ENCODE measurements at regions not wholly inside any gene's neighbourhood (a gene's known extent, or its start where the extent isn't known, plus 50 kb on each side); places are given as distances from the start of the nearest gene placed in this dataset.

DNA sequence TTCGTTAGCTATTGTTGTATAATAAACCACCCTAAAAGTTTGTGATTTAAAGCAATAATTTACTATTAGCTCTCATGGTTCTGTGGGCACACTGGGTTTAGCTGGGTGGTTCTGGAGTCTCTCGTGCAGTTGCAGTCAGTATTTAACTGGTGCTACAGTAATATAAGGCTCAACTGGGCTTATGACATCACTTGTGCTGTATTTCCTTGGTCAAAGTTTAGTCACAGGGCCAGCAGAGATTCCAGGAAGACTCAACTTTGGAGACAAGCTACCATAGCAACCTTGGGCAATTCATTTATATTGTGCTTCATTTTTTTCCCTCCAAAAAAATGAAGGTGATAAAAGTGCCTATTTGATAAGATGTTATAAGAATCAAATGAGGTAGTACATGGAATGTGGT, 204.2 kb upstream of the GUCY1A2 start:
- DNase-seq, result no peak
- intact Hi-C loops (cut with DNase I; ENCODE audit: low total_unique reads), result no loop called here
- Histone ChIP-seq H3K9me3 (no peaks in the 10 kb centered on the region), H3K4me3 (no peak overlapping the region), H3K27ac (no peak overlapping the region), H3K4me1 (no peaks in the 10 kb centered on the region), H3K27me3 (no peaks in the 10 kb centered on the region), H3K36me3 (no peaks in the 10 kb centered on the region)
- TF ChIP-seq, protein P1, sequence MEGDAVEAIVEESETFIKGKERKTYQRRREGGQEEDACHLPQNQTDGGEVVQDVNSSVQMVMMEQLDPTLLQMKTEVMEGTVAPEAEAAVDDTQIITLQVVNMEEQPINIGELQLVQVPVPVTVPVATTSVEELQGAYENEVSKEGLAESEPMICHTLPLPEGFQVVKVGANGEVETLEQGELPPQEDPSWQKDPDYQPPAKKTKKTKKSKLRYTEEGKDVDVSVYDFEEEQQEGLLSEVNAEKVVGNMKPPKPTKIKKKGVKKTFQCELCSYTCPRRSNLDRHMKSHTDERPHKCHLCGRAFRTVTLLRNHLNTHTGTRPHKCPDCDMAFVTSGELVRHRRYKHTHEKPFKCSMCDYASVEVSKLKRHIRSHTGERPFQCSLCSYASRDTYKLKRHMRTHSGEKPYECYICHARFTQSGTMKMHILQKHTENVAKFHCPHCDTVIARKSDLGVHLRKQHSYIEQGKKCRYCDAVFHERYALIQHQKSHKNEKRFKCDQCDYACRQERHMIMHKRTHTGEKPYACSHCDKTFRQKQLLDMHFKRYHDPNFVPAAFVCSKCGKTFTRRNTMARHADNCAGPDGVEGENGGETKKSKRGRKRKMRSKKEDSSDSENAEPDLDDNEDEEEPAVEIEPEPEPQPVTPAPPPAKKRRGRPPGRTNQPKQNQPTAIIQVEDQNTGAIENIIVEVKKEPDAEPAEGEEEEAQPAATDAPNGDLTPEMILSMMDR (IDR thresholded peaks at IDR 0.05), result no peak
- no peak for TF ChIP-seq POLR2A (IDR thresholded peaks at IDR 0.05)

DNA sequence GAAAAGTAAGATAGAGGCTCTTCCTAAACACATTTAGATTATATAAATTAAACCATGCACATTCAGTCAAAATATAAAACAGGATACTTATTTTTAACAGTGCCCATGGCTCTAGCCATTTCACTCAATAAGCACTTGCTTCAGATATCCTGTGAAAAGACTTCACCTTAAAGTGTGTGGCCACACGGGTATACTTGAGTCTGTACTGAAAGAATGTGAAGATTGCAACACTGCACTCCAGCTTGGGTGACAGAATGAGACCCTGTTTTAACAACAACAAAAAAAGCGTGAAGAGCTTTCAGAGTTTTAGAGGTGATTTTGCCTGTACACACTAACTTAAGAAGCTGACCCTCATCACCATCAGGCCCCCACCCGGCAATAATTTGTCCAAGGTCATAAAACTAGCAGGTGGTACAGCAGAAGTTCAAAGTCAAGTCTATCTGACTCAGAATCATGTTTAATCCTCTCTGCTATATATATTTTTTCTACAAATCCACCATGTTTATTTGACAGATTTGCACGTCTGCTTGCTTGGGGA, 203.5 kb upstream of the GUCY1A2 start:
- no peaks in the 10 kb centered on the region for H3K36me3 ChIP-seq

DNA sequence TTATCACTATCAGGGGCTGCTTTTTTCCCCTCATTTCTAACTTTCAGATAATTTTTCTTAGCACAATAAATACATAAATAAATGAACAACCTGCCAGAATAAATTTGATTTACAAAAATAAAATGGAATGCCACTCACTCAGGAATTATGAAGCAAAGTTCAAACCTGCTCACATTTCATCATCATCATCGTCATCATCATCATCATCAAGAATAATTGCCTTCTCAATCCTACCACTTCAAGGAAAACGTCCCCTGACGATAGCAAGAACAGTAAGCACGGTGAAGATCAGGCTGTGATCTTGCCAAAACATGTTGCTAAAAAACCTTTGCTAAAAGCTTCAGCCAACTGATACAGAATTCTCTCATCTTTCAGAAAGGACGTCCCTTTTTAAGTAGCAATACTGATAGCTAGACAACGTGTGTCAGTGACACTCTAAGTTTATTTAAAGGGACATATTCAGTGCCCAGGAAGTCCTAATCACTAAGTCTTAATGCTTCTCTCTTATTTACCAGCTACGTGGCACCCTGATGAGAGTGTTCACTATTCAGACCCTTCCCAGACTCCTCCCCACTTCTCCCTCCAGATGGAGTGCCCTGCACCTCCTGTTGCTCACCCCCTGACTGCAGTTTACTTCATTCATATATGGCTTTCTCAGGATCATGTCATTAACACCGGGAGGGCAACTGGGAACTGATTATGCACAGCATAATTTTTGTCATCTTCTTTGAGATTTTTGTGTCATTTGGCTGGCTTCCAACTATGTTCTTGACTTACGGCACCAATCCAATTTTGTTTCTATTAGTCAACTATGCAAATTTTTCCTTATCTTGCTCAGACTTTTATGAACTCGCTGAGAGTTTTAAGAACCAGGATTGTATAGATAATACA, 200.1 kb upstream of the GUCY1A2 start:
- H3K36me3 ChIP-seq, result no peaks in the 10 kb centered on the region
- no peaks in the 10 kb centered on the region for H3K27me3 ChIP-seq
- no peak for DNase-seq
- no peaks in the 10 kb centered on the region for H3K4me1 ChIP-seq
- no peaks in the 10 kb centered on the region for H3K9me3 ChIP-seq
- TF ChIP-seq, protein P1 (IDR thresholded peaks at IDR 0.05), result no peak
- no peak for TF ChIP-seq POLR2A (IDR thresholded peaks at IDR 0.05)
- no peak overlapping the region for H3K4me3 ChIP-seq
- no peak overlapping the region for H3K27ac ChIP-seq
- intact Hi-C loops (cut with DNase I; ENCODE audit: low total_unique reads), result no loop called here

More for the DNA sequence above, 203.5 kb upstream of the GUCY1A2 start:
- Histone ChIP-seq H3K27me3 (no peaks in the 10 kb centered on the region), H3K4me3 (no peak overlapping the region), H3K9me3 (no peaks in the 10 kb centered on the region), H3K4me1 (no peaks in the 10 kb centered on the region), H3K27ac (no peak overlapping the region)
- intact Hi-C loops (cut with DNase I; ENCODE audit: low total_unique reads), result no loop called here
- no peak for TF ChIP-seq POLR2A (IDR thresholded peaks at IDR 0.05)
- TF ChIP-seq, protein P1 (IDR thresholded peaks at IDR 0.05), result no peak
- no peak for DNase-seq

DNA sequence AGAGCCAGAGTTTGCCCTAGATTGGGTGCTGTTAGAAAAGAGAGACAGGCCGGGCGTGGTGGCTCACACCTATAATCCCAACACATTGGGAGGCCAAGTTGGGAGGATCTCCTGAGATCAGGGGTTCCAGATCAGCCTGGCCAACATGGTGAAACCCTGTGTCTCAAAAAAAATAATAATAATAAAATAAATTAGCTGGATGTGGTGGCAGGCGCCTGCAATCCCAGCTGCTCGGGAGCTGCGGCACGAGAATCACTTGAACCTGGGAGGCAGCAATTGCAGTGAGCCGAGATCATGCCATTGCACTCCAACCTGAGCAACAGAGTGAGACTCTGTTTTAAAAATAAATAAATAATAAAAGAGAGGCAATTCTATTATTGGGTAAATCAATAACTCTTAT, 199.2 kb upstream of the GUCY1A2 start:
- Histone ChIP-seq H3K36me3 (no peaks in the 10 kb centered on the region), H3K4me1 (no peaks in the 10 kb centered on the region), H3K27ac (no peak overlapping the region), H3K4me3 (no peak overlapping the region), H3K27me3 (no peaks in the 10 kb centered on the region), H3K9me3 (no peaks in the 10 kb centered on the region)
- no peak for DNase-seq
- TF ChIP-seq, protein P1 (IDR thresholded peaks at IDR 0.05), result no peak
- TF ChIP-seq POLR2A (IDR thresholded peaks at IDR 0.05), result no peak
- intact Hi-C loops (cut with DNase I; ENCODE audit: low total_unique reads), result no loop called here

DNA sequence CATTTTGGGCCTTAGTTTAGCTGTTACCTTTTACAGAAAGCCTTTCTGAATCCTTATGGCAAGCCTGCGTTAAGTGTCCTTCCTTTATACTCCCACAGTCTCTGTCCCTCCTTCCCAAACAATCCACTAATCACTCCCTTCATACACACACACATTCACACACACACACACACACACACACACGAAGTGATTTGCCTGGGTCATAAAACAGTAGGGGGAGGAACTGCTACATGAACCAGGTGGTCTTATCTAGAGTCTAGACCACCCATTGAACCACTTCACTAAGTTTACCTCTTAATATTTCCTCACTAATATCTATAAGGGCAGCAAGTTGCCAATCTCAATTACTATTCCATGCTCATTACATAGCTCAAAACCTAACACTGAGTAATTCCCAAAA, 196.7 kb upstream of the GUCY1A2 start:
- Histone ChIP-seq H3K27ac (no peak overlapping the region), H3K4me3 (no peak overlapping the region)
- no peak for DNase-seq

More for the DNA sequence above, 196.7 kb upstream of the GUCY1A2 start:
- no peaks in the 10 kb centered on the region for H3K9me3 ChIP-seq
- TF ChIP-seq, protein P1 (IDR thresholded peaks at IDR 0.05), result no peak
- TF ChIP-seq POLR2A (IDR thresholded peaks at IDR 0.05), result no peak
- H3K36me3 ChIP-seq, result no peaks in the 10 kb centered on the region
- H3K4me1 ChIP-seq, result no peaks in the 10 kb centered on the region
- intact Hi-C loops (cut with DNase I; ENCODE audit: low total_unique reads), result no loop called here
- no peaks in the 10 kb centered on the region for H3K27me3 ChIP-seq

Measured in uterus (tissue), 3 donors.